ENCODE measurements at regions not wholly inside any gene's neighbourhood (a gene's known extent, or its start where the extent isn't known, plus 50 kb on each side); places are given as distances from the start of the nearest gene placed in this dataset.

- Mint-ChIP-seq H3K27me3 (ENCODE audit: unreplicated experiment) (no peaks in the 10 kb centered on the region), H3K27ac (ENCODE audit: unreplicated experiment) (no peak overlapping the region), H3K9me3 (ENCODE audit: unreplicated experiment) (no peaks in the 10 kb centered on the region), H3K36me3 (ENCODE audit: low read depth, unreplicated experiment) (no peaks in the 10 kb centered on the region), H3K4me3 (ENCODE audit: unreplicated experiment) (no peak overlapping the region), H3K4me1 (ENCODE audit: unreplicated experiment) (peaks cover 2% of the 10 kb centered on the region)
- no peak for DNase-seq (ENCODE audit: low spot score)
- no peak for TF ChIP-seq CTCF (IDR thresholded peaks at IDR 0.05; ENCODE audit: unreplicated experiment)
Observed at GRCh38 chr11:110830344-110830743, 118.1 kb upstream of the ARHGAP20 start.

GRCh38 chr11:110829873-110830272 is 117.6 kb upstream of the ARHGAP20 start:
- H3K4me1 Mint-ChIP-seq (ENCODE audit: unreplicated experiment) = peaks cover 2% of the 10 kb centered on the region
- DNase-seq (ENCODE audit: low spot score) = no peak
- no peak for TF ChIP-seq CTCF (IDR thresholded peaks at IDR 0.05; ENCODE audit: unreplicated experiment)
- no peaks in the 10 kb centered on the region for H3K36me3 Mint-ChIP-seq (ENCODE audit: low read depth, unreplicated experiment)
- H3K27me3 Mint-ChIP-seq (ENCODE audit: unreplicated experiment) = no peaks in the 10 kb centered on the region
- H3K27ac Mint-ChIP-seq (ENCODE audit: unreplicated experiment) = no peak overlapping the region
- no peaks in the 10 kb centered on the region for H3K9me3 Mint-ChIP-seq (ENCODE audit: unreplicated experiment)
- no peak overlapping the region for H3K4me3 Mint-ChIP-seq (ENCODE audit: unreplicated experiment)

- H3K9me3 Mint-ChIP-seq (ENCODE audit: unreplicated experiment) = no peaks in the 10 kb centered on the region
- H3K4me1 Mint-ChIP-seq (ENCODE audit: unreplicated experiment) = peaks cover 2% of the 10 kb centered on the region
- no peaks in the 10 kb centered on the region for H3K36me3 Mint-ChIP-seq (ENCODE audit: low read depth, unreplicated experiment)
- H3K27me3 Mint-ChIP-seq (ENCODE audit: unreplicated experiment) = no peaks in the 10 kb centered on the region
- TF ChIP-seq CTCF (IDR thresholded peaks at IDR 0.05; ENCODE audit: unreplicated experiment) = no peak
- H3K27ac Mint-ChIP-seq (ENCODE audit: unreplicated experiment) = no peak overlapping the region
- no peak for DNase-seq (ENCODE audit: low spot score)
- H3K4me3 Mint-ChIP-seq (ENCODE audit: unreplicated experiment) = no peak overlapping the region
Observed at GRCh38 chr11:110828086-110828485, 115.8 kb upstream of the ARHGAP20 start.

GRCh38 chr11:110827276-110827675 is 115.0 kb upstream of the ARHGAP20 start:
- no peak overlapping the region for H3K27ac Mint-ChIP-seq (ENCODE audit: unreplicated experiment)
- H3K27me3 Mint-ChIP-seq (ENCODE audit: unreplicated experiment) = no peaks in the 10 kb centered on the region
- peaks cover 2% of the 10 kb centered on the region for H3K4me1 Mint-ChIP-seq (ENCODE audit: unreplicated experiment)
- DNase-seq (ENCODE audit: low spot score) = no peak
- TF ChIP-seq CTCF (IDR thresholded peaks at IDR 0.05; ENCODE audit: unreplicated experiment) = no peak
- H3K9me3 Mint-ChIP-seq (ENCODE audit: unreplicated experiment) = no peaks in the 10 kb centered on the region
- no peak overlapping the region for H3K4me3 Mint-ChIP-seq (ENCODE audit: unreplicated experiment)
- H3K36me3 Mint-ChIP-seq (ENCODE audit: low read depth, unreplicated experiment) = no peaks in the 10 kb centered on the region

- Mint-ChIP-seq H3K4me3 (ENCODE audit: unreplicated experiment) (no peak overlapping the region), H3K9me3 (ENCODE audit: unreplicated experiment) (no peaks in the 10 kb centered on the region), H3K4me1 (ENCODE audit: unreplicated experiment) (peaks cover 2% of the 10 kb centered on the region), H3K27me3 (ENCODE audit: unreplicated experiment) (no peaks in the 10 kb centered on the region), H3K27ac (ENCODE audit: unreplicated experiment) (no peak overlapping the region), H3K36me3 (ENCODE audit: low read depth, unreplicated experiment) (no peaks in the 10 kb centered on the region)
- no peak for DNase-seq (ENCODE audit: low spot score)
- no peak for TF ChIP-seq CTCF (IDR thresholded peaks at IDR 0.05; ENCODE audit: unreplicated experiment)
Observed at GRCh38 chr11:110824912-110825620, 112.8 kb upstream of the ARHGAP20 start.
